OCI-LY7 (cell line): ENCODE measurements at regions not wholly inside any gene's neighbourhood (a gene's known extent, or its start where the extent isn't known, plus 50 kb on each side); places are given as distances from the start of the nearest gene placed in this dataset.

Experiments
- CTCF ChIP-seq: fragments of 200-600 bp; sonication (generic); conservative IDR thresholded peaks from 2 replicates; pipeline ENCODE4 v1.5.1; 2014; ENCODE audit warnings: mild to moderate bottlenecking, antibody characterized with exemption, low read length, moderate library complexity, mixed read lengths
- EZH2phosphoT487 ChIP-seq: fragments of 200-600 bp; sonication (generic); IDR thresholded peaks from 2 replicates; pipeline ENCODE4 v1.6.1; 2018; ENCODE audit warnings: low read depth, borderline replicate concordance, mild to moderate bottlenecking, mixed run types, antibody characterized with exemption, low read length, moderate library complexity, mixed read lengths

GRCh38 chr1:184324972-184325371 is 61.9 kb upstream of the C1orf21 start:
- no peak for TF ChIP-seq CTCF
- TF ChIP-seq EZH2phosphoT487, result no peak
